CD4-positive, alpha-beta T cell treated with Interleukin-4 for 1 hour (primary cell): ENCODE measurements at regions not wholly inside any gene's neighbourhood (a gene's known extent, or its start where the extent isn't known, plus 50 kb on each side); places are given as distances from the start of the nearest gene placed in this dataset.
"Not testable (repeated sequence)": the region's sequence is repeated elsewhere in the genome, so short reads cannot be mapped to it uniquely, and the experiment has no call there.

Experiments
- DNase-seq, 2 donors: peaks; one replicate each; pipeline ENCODE4 v3.0.0-alpha.2; 2020 to 2022

DNA sequence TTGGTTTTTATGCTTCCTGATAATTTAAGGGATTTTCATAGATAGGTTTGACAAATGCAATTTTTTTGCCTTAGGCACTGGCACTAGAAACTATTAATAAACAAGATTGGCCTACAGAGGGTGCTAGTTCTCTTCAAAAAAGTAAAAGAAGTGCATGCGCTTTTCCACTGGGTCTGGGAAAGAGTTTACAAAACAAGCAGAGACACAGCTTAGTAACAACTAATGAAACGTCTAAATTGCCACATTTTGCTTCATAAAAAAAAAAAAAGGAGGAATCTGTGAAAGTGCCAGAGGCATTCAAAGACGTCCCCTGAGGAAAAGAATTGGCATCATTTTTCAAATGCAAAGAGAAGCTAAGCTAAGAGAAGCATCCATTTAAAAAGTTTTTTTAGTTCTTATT is 58.3 kb upstream of the EEA1 start:
- peak in 1 of 2 donors; percentile 69 for DNase-seq

GRCh38 chr12:92987846-92988621 is 58.9 kb upstream of the EEA1 start:
- peak; percentile 8 to 54 for DNase-seq

GRCh38 chr12:92988622-92989130 is 59.6 kb upstream of the EEA1 start:
- DNase-seq, result no peak

GRCh38 chr12:92989715-92990484 is 60.8 kb upstream of the EEA1 start:
- DNase-seq, result no peak

DNA sequence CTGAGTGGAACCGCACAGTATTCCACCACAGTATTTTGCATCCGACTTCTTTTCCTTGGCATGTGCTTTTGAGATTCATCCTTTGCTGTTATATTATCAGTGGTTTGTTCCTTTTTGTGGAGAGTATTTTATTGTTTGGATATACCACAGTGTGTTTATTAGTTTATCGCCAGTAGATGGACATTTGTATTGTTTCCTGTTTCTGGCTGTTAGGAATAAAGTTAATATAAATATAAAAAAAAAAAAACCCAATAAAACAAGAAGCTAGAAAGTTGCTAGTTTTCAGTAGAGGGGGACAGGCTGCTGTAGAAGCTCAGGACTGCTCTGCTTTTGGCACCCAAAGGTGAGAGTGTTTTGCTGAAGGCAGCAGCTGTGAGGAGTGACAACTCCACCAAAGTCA is 62.0 kb upstream of the EEA1 start:
- no peak for DNase-seq

DNA sequence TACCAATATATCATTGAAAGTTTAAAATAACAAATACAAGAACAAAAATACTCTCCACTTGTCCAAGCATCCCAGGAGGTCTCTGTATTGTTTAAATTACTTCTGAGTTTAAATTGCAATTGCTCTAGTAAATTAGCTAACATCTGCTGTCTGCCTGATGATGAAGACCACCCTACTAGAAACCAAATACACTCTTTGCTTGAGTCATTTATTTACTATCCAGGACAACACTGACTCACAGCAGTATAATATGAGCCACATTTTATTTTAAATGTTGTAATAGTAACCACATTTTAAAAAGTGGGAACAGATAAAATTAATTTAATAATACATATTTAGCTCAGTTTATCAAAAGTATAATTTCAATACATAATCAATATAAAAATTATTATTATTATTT is 62.9 kb upstream of the EEA1 start:
- no peak for DNase-seq

- no peak for DNase-seq
Observed at GRCh38 chr12:92993259-92993658, 64.2 kb upstream of the EEA1 start.

DNA sequence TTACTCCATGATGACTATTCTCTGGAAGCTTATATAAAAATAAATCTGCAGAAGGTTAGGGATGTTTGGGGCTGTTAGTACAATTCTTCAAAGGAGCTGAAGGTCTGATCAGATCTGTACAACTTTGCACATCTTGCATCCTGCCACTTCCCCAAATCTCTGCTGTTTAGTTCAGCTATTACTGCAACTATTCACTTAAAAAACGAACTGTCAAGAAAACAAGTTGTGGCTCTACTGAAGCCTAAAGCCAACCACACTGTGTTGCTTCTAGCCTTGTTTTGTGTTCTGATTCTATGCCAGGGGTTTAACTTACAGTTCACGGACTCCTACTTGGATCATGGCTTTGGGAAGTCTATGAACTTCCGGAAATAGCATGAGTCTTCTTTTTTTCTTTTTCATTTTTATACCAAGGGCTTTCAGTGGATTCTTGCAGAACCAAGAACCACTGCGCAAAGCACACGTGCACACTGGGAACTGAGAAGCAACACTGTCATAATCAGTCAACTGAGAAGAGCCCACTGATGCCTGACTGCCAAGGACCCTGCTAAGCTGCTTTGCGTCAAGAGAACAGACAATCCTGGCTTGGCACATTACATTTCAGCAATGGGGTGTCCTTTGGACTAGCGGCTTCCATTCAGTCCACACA is 66.3 kb upstream of the EEA1 start:
- DNase-seq, result no peak

- DNase-seq, result no peak
Observed at GRCh38 chr12:93000026-93000425, 70.9 kb upstream of the EEA1 start.

DNA sequence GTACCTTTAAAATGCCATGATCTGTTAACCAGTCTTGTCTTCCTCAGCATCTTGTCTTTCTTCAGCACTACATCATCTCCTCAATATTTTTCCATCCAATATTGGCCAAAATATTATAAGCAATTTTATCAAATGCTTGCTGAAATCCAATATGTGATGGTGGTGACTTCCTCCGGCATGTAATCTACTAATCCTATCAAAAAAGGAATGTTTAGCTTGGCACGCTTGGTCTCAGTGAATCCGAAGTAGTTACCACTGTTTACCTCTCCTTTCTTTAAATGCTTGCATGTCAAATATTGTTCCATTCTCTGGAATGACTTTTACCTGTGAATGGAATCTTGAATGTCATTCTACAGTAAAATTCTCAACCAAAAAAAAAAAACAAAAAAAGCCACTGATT is 72.3 kb upstream of the EEA1 start:
- no peak for DNase-seq

DNA sequence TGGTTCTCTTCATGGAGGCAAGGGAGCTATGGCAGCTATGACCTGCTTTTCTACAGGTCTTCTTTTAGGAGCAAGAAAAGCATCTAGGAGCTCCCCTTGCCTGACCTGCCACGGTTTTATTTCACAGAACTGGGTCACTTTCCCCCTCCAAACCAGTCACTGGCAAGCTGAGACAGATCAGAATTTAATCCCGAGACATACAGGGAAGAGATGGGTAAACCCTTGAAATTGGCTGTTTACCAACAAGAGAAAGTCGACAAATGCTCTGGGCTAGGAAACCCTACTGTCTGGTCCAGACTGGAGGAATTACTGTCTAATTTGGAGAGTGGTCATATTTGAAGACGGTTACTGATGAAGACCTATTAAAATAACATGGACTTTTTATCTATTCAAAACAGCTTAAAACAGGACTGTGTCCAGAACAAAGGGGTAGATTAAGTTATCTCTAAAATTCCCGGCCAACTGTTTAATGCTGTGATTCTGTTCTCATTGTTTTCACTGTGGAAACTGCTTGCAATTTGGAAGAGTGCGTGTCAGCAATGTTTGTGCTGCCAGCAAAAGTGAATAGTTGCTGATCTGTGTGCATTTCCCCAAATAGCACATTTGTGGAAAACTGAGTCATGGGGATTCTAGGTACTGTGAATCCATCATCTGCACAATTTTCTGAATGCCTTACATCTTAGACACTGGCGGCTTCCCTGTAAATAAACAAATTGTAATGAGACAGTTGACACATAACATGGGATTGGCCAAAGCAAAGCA is 73.4 kb upstream of the EEA1 start:
- DNase-seq, result no peak

DNA sequence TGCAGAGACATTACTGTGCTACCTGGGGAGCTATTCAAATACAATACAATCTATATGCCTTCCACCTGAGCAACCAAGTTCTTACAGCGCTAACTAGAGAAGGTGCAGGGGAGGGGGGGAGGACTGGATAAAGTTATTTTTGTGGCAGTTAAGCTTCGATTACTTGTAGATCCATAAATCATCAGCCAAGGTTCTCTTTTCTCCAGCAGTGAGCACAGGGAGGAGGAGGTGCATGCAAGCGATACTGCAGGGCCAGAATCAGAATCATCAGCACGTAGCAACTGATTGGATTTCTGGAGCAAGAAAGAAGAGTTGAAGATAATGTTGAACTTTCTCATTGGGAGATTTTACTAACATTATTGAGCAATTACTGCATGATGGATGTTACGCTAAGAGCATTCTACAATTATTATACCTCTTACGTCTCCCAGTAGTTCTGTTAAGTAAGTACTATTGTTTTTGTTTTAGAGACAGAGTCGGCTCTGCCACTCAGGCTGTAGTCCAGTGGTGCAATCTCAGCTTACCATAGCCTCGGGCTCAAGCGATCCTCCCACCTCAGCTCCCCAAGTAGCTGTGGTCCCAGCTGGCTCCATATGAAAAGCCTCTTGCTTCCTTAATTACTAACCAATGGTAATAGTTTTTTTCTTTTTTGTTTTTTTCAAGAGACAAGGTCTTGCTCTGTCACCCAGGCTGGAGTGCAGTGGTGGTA is 74.6 kb upstream of the EEA1 start:
- DNase-seq, result no peak

- no peak for DNase-seq
Observed at GRCh38 chr12:93005928-93006392, 76.9 kb upstream of the EEA1 start.

DNA sequence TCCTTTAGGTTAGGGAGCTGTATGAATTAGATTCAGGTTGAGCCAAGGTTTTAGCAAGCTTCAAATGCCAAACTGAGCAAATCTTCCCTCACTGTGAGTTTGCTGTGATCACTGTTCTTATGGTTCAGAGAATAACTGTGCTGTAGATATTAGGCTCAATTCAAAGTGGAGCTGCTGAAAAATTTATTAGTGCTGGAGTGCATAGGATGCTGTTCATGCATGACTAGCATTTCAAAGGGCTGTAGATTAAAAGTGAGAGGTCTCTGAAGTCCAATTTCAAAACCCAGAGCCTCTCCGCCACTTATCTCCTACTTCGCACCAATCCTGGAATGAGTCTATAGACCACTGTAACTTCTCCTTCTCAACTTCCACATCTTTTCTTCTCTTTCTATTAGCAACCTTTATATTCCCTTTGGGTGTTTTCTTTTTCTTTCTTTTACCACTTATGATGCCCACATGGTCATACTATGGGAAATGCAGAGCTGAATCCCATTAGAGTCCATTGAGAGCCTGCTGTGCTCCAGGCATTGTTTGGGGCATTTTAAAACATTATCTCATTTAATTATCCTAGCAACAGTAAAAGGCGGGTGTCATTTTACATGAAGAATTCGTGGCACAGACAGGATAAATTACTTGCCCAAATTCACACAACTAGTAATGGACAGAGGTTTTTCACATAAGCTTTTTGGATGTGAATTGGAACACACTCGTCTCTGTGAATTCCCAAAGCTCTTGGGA is 77.5 kb upstream of the EEA1 start:
- DNase-seq, result no peak

DNA sequence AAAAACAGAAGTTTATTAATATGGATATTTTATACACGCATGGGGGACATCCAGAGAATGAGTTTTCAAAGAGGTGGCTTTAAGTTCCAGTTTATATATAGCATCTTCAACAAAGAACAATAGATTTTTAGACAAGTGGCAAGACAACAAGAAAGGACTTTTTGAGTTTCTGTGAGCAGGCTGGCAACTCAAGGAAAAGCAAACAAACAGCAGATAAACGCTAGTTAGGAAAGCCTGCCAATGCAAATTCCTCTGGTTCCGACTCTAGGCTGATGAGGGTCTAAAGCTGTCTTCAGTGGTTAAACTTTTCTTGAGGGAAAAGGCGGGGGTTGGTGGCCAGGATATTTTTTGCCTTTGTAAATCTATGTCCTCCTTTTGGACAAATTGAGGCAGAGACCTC is 78.4 kb upstream of the EEA1 start:
- no peak for DNase-seq

- no peak for DNase-seq
Observed at GRCh38 chr12:93008044-93008778, 79.1 kb upstream of the EEA1 start.

DNA sequence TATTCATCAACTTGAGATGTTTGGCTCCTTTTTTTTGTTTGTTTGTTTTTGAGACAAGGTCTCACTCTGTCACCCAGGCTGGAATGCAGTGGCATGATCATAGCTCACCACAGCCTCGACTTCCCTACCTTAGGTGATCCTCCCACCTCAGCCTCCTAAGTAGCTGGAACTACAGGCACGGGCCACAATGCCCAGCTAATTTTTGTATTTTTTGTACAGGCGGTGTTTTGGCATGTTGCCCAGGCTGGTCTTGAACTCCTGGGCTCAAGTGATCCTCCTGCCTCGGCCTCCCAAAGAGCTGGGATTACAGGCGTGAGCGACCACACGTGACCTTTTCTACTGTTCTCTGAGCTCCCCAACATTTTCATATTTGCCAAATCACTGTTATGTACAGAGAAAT is 79.8 kb upstream of the EEA1 start:
- DNase-seq, result not testable (repeated sequence)

GRCh38 chr12:93009533-93009932 is 80.4 kb upstream of the EEA1 start:
- DNase-seq, result no peak

GRCh38 chr12:93010461-93010860 is 81.4 kb upstream of the EEA1 start:
- no peak for DNase-seq

- no peak for DNase-seq
Observed at GRCh38 chr12:93011100-93011499, 82.0 kb upstream of the EEA1 start.
